GM18907 (cell line): ENCODE measurements at regions not wholly inside any gene's neighbourhood (a gene's known extent, or its start where the extent isn't known, plus 50 kb on each side); places are given as distances from the start of the nearest gene placed in this dataset.

Experiments
- ATAC-seq: cut with Tn5 transposase; IDR thresholded peaks from one replicate; pipeline ENCODE4 v1.9.1; 2021; ENCODE audit warnings: mild to moderate bottlenecking, moderate library complexity; ENCODE audit not compliant: unreplicated experiment

GRCh38 chr2:185891403-185891802 lies 152.8 kb downstream of the FSIP2 start:
- ATAC-seq = no peak

DNA sequence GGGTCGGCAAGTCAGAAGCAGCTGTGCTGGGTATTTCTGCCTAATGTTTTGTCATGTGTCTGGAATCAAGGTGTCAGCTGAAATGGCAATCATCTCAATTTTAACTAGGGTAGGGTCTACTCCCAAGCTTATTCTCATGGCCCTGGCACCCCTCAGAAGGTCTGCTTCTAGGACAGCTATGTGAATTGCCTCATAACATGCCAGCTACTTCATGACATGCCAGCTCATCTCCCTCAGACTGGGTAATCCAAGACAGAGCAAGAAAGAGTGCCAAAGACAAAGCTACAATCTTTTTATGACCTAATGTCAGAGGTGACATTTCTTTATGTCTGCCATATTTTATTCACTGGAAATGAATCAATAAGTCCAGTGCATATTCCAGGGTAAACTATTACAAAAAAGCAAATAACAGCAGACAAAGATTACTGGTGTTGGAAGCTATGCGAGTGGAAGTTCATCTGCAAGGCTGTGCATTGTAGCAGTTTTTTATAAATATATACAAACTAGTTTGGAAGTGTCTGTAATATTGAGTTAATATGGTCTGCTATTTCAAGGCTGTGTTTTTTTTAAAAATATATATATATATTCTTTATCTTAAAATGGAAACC lies 153.3 kb downstream of the FSIP2 start:
- ATAC-seq = no peak

GRCh38 chr2:185892484-185892883 lies 153.9 kb downstream of the FSIP2 start:
- no peak for ATAC-seq

GRCh38 chr2:185894223-185894622 lies 155.6 kb downstream of the FSIP2 start:
- ATAC-seq = no peak

GRCh38 chr2:185895828-185896693 lies 157.5 kb downstream of the FSIP2 start:
- ATAC-seq = no peak

- ATAC-seq = no peak
Measured at GRCh38 chr2:185899366-185899765, 160.8 kb downstream of the FSIP2 start.

GRCh38 chr2:185919155-185919554 lies 180.6 kb downstream of the FSIP2 start:
- ATAC-seq = no peak

- ATAC-seq = no peak
Measured at GRCh38 chr2:185921048-185921756, 182.6 kb downstream of the FSIP2 start.

DNA sequence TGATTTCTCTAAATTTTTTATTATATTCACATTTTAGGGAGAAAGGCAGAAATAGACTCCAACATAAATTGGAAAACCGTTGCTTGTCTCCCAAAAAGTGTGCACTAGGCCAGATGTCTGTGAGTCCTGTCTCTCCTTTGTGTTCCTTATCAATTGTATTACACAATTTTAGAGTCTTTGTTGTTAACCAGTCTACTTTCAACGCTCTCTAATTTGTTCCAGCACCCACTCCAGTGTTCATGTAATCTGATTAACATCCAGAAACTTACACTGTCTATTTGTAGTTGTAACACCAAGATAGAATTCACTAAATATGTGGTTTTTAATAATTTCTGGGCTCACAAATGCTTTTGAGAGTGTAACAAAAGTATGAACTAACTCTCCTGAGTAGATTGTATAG lies 195.6 kb downstream of the FSIP2 start:
- ATAC-seq = no peak

GRCh38 chr2:185939858-185940257 lies 201.3 kb downstream of the FSIP2 start:
- ATAC-seq = no peak

DNA sequence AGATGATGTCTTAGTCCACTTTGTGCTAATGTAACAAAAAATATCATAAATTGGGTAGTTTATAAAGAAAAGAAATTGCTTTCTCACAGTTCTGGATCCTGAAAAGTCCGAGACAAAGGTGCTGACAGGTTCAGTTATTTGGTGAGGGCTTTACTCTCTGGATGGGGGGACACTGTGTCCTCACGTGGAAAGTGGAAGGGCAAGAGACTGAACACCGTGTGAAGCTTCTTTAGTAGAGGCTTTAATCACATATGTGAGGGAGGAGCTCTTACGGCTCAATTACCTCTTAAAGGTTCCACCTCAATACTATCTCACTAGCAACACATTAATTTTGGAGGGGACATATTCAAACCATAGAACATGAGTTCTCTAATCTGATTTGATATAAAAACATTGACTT lies 204.3 kb downstream of the FSIP2 start:
- no peak for ATAC-seq

GRCh38 chr2:185947722-185948121 lies 209.1 kb downstream of the FSIP2 start:
- ATAC-seq = no peak

DNA sequence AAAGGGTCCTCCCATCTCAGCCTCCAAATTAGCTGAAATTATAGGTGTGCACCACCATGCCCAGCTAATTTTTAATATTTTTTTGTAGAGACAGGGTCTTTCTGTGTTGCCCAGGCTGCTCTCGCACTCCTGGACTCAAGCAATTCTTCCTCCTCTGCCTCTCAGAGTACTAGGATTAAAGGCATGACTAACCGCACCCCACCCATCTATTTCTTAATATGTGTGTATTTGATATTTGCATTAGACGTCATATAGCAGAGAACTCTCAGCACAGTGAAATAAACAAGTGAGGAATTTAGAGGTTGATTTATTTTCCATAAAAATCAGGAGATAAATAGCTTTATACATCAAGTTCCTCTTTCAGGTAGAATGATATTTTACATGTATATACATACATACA lies 213.5 kb downstream of the FSIP2 start:
- no peak for ATAC-seq

DNA sequence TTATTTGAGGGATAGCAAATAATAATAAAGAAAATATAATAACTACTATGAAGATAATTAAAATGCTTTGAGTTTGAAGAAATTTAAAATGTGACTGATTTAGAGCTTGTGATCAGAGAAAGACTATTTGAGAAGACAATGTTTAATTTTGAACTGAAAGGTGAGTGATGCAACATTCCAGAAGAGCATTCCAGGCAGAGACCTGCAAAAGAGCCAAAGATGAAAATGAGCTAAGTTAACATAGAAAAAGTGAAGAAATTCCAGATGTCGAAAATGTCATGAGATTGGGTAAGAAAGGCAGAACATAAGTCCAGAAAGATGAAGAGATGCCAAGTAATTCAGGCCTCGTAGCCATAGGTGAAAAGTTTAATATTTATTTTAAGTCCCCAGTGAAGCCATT lies 215.8 kb downstream of the FSIP2 start:
- ATAC-seq = no peak

- ATAC-seq = no peak
Measured at GRCh38 chr2:185955050-185955449, 216.4 kb downstream of the FSIP2 start.

DNA sequence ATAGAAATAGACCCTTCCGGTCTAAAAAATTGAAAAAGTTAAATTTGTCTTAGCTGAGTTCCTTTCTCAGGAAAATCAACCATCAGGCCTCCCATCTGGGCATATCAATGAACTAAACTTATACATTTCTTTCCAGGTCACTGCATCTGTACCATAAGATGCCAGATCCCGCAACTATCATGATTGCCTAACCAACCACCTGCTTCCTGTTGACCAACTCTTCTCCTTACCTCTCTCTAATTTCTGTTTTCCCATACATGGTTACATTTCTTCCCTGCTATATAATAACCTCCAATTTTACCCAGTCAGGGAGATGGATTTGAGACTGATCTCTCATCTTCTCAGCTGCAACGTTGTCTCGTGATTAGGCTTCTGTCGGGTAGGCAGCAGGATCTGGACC lies 228.7 kb downstream of the FSIP2 start:
- no peak for ATAC-seq

DNA sequence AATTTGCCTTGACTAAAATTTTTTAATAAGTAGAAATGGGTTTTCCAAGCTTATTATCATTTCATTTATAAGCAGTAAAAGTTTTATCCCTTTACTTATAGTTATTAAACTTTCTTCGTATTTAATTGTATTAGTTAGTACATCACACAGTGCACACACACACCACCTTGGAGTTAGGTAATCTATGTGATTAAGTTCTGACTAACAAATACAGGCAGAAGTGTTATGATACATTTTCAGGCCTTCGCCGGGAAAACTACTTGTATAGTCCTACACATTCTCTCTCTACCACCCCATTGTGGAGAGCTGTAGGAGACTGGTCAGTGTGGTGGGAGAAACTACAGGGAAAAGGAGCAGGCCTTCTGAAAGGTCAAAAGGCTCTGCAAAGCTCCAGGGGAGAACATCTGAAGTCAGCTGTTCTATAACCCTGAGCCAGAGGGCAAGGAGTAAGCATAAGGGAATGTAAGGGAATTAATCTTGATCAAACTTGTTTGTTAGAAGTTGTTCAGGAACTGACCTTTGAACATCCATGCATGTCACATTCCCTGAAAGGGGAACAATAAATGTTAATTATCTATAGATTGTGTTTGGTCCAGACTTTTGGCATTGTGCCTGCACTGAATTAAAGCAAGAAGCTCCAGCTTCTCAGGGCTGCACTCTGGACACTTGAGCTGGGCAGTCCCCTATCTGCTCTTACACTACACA lies 231.7 kb downstream of the FSIP2 start:
- ATAC-seq = no peak

DNA sequence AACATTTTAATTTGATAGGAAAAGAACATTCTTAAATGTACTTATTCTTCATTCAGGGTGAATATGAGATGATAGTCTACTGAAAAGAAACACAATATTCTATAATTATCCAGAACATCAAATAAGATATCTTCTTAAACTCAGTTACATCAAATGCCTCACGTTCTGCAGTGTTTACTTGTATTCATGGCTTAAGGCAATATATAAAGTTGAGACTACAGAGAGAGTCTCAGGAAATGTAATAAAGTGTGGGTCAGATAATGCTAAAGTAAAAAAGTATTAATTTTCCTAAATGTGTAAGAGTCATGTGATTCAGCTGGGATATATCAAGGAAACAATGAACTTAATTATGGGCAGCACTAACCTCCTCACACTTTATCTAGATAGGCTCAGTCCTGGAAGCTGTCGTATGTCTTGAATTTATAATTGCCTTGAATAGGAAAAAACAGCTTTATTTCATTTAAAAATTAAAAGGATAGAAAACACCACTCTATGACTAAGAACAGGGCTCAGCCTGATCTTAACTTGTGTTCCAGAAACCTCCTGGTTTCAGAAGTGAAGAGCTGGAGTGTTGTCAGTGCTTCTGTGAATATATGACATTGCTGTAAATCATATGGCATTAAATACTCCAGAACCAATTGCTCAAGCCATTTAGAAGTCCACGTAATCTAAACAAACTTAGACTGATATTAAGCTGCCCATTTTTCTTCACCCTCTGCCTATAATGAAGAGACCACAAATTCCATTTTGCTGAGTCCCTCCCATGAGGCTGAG lies 240.2 kb downstream of the FSIP2 start:
- ATAC-seq = peak; percentile 19

GRCh38 chr2:185979546-185980071 lies 241.0 kb downstream of the FSIP2 start:
- peak; percentile 51 for ATAC-seq

GRCh38 chr2:185980944-185981343 lies 242.3 kb downstream of the FSIP2 start:
- no peak for ATAC-seq
